SHP77 (cell line): ENCODE measurements at regions not wholly inside any gene's neighbourhood (a gene's known extent, or its start where the extent isn't known, plus 50 kb on each side); places are given as distances from the start of the nearest gene placed in this dataset.
"Not testable (repeated sequence)": the region's sequence is repeated elsewhere in the genome, so short reads cannot be mapped to it uniquely, and the experiment has no call there.

Experiments
- DNase-seq, 2 experiments: peaks; one replicate each; lab custom pipeline; 2025; lab: John Stamatoyannopoulos, UW

GRCh38 chr9:31304576-31304975 lies 1079.9 kb upstream of the ACO1 start:
- DNase-seq = no peak

DNA sequence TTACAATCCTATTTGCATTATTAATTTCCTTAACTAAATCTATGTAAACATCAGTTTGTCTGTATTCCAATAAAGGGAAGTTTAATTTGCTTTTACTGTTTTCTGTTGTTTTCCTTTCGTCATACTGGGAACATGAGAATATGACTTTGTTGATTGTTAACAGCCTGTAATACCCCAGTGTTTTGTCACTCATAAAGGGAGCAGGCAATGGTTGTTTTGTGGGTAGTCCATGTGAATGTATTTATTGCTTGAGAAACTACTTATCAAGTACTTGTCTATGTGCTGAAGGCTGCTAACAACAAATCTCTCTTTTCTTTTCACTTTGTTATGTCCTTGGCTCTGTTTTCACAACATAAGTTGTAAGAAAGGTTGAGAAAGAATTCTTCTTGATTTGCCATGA lies 1070.2 kb upstream of the ACO1 start:
- DNase-seq = no peak

- DNase-seq = no peak
Measured at GRCh38 chr9:31320494-31320893, 1063.9 kb upstream of the ACO1 start.

GRCh38 chr9:31321256-31321655 lies 1063.2 kb upstream of the ACO1 start:
- DNase-seq = no peak

- no peak for DNase-seq
Measured at GRCh38 chr9:31321686-31322085, 1062.8 kb upstream of the ACO1 start.

GRCh38 chr9:31323726-31324444 lies 1060.6 kb upstream of the ACO1 start:
- DNase-seq = no peak

- DNase-seq = no peak
Measured at GRCh38 chr9:31325778-31326177, 1058.7 kb upstream of the ACO1 start.

- not testable (repeated sequence) for DNase-seq
Measured at GRCh38 chr9:31326883-31327282, 1057.6 kb upstream of the ACO1 start.

DNA sequence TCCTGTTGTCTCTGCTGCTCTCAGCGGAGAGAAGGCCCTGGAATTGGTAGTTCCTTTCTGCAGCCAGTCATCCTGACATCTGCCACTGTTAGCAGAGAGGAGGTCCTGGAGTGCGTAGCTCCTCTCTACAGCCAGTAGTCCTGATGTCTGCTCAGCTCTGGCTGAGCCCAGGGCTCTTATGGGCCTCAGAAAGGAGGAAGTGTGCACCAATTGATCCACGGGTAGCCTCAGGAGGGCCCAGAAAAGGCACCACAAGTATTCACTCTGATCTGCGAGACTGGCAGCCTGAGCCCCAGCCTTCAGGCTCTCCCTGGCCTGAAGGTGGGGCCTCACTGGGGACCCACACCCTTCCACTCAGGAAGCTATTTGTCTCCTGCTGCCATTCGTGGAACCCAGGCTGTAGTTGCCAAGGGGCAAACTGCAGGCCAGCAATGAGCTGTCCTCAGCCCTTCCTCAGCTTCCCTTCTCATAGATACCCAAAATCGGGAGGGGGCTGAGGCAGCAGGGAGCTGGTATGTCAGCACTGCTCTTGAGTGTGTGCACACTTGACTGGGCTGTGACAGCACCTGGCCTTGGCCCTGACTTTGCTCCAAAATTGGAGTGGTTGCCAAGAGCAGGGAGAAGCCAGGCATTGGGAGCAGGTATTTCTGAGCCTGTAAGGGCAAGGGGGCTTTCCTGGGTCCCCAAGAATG lies 1049.5 kb upstream of the ACO1 start:
- no peak for DNase-seq

GRCh38 chr9:31335529-31336234 lies 1048.8 kb upstream of the ACO1 start:
- DNase-seq = no peak

DNA sequence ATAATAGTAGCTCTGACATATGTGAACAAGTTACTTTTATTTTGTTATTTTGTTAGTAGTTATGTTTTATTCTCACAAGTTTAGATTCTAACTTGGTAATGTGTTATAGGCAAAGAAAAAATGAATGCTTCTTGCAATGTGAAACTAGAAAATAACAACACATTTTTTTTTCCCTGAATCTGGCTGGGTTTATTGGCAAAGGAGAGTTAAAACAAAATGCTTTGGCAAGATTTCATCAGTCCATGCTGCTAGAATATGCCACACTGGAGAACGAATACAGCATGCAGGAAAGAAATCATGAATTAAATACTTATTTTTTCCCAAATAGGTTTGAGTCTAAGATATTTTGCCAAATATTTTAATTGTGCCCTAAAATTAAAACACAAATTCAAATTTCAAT lies 1048.1 kb upstream of the ACO1 start:
- DNase-seq = no peak

- no peak for DNase-seq
Measured at GRCh38 chr9:31336841-31337240, 1047.6 kb upstream of the ACO1 start.

GRCh38 chr9:31347082-31347617 lies 1037.3 kb upstream of the ACO1 start:
- DNase-seq = no peak

GRCh38 chr9:31355159-31355882 lies 1029.1 kb upstream of the ACO1 start:
- DNase-seq = no peak

DNA sequence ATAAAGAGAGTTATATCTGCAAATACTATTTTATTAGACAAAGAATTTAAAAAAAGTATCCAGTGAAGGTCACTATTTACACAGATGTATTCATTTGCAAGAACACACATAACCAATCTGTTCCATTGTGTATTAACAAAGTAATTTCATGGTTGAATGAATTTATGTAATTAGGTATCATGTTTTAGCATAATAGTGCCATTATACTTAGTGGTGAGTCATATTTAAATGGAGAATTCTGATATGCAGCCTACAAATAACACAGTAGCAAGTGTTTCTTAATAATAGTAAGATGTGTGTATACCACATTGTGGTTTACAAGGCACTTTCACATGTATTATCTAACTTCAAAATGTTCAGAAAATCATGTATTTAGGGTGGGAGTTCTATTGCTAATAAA lies 1028.5 kb upstream of the ACO1 start:
- no peak for DNase-seq

DNA sequence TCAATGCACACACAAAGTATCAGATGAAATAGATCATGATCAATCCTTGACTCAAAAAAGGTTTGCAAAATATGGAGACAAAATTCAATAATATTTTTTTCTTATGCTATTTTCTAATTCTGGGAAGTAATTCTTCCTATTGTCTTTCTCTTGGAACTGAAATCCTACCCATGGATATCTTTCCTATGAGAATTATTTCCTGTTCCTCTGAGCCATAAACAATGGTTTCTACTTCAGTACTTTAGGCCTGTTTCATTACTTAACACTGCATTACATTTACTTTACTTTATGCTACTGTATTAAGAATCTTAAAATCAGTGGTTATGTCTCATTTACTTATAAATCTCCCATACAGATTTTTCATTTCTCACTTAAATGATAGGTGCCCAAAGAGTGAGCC lies 1025.4 kb upstream of the ACO1 start:
- no peak for DNase-seq

DNA sequence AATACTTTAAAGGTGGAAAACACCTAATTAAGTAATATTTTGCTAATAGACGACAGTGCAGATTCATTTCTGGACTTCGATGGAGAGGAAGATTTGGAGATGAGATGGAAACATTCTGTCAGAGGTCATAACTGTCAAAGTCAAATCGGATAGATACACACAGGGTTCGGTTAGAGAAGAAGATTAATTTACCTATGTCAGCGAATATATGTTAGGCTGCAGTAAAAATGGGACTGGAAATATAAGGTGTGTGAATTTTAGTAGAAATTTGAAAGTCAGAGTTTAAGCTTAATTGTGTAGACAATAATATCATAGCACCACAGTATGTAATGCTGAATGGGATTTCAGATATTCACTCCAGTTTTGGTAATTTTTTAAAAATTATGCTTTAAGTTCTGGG lies 1020.3 kb upstream of the ACO1 start:
- DNase-seq = no peak

- no peak for DNase-seq
Measured at GRCh38 chr9:31372799-31373587, 1011.5 kb upstream of the ACO1 start.

DNA sequence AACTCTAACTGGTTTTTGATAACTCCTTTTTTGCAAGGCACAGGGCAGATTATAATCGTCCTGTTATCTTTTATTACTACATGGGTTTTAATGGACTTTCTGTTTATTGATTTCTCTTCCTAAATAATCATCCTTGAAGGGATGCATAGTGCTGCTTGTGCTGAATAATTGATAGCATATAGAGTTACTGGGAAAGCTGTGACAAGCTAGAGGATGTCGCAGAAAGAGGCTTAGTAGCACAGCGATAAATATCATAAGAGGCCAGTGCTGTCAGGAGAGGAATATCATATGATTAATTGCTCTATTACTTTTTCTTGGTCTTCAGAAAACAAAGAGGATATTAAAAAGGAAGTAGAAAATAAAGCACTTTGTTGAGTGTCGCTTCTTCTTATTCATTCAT lies 1007.1 kb upstream of the ACO1 start:
- no peak for DNase-seq

GRCh38 chr9:31388660-31389059 lies 995.8 kb upstream of the ACO1 start:
- DNase-seq = no peak

GRCh38 chr9:31389075-31389474 lies 995.4 kb upstream of the ACO1 start:
- no peak for DNase-seq
